Thyroid gland (tissue), 4 donors: ENCODE measurements at regions not wholly inside any gene's neighbourhood (a gene's known extent, or its start where the extent isn't known, plus 50 kb on each side); places are given as distances from the start of the nearest gene placed in this dataset.

Experiments used
- DNase-seq, 2 donors: peaks; one replicate each; pipeline ENCODE4 v3.0.0-alpha.2; 2019
- H3K27ac ChIP-seq, 3 donors: fragments of 200-600 bp; sonication (generic); 1 replicate in 2 of 3; 2 replicates in 1 of 3; pipeline ENCODE4 v1.5.1; 2016 to 2019; ENCODE audit warnings: mild to moderate bottlenecking in 1 of 3, moderate library complexity in 1 of 3
- H3K27me3 ChIP-seq: fragments of 200-600 bp; sonication (generic); one replicate; pipeline ENCODE4 v1.5.1; 2019
- H3K36me3 ChIP-seq, 2 donors: fragments of 200-600 bp; sonication (generic); one replicate each; pipeline ENCODE4 v1.5.1; 2016 to 2019
- H3K4me1 ChIP-seq, 2 donors: fragments of 200-600 bp; sonication (generic); one replicate each; pipeline ENCODE4 v1.5.1; 2017 to 2019
- H3K4me3 ChIP-seq, 3 donors: fragments of 200-600 bp; sonication (generic); replicated peaks in 1 of 3; 1 replicate in 2 of 3; 2 replicates in 1 of 3; pipeline ENCODE4 v1.5.1; 2016; ENCODE audit warnings: mild to moderate bottlenecking in 1 of 3
- H3K9me3 ChIP-seq: fragments of 200-600 bp; sonication (generic); one replicate; pipeline ENCODE4 v1.5.1; 2017
- CTCF ChIP-seq, 6 experiments: fragments of 200-600 bp in 3 of 6; fragments of 450-650 bp in 3 of 6; sonication (generic) in 3 of 6; IDR thresholded peaks; one replicate each; pipeline ENCODE4 v1.5.1; 2016 to 2019; ENCODE audit warnings: antibody characterized with exemption in 6 of 6, mild to moderate bottlenecking in 2 of 6, inconsistent platforms in 1 of 6, moderate library complexity in 1 of 6
- POLR2A ChIP-seq, 2 donors: fragments of 450-650 bp; IDR thresholded peaks; one replicate each; pipeline ENCODE4 v1.6.1; 2017; ENCODE audit warnings: antibody characterized with exemption in 2 of 2, mild to moderate bottlenecking in 2 of 2, moderate library complexity in 1 of 2
- WGBS, 2 donors: methylation state at CpG; one replicate each; pipeline ENCODE4 v1.1.5; 2017; 5-methylcytosine and 5-hydroxymethylcytosine counted together
- intact Hi-C: fragments of 100-400 bp; cut with DNase I; formaldehyde crosslinking; loops from one replicate; pipeline ENCODE4 v1.15.1; 2023

- WGBS, 2 donors = 75 to 82% methylated on average over 4 of the region's 4 CpGs
- intact Hi-C loops = no loop called here
Measured at GRCh38 chr15:31239409-31239808, 87.2 kb upstream of the KLF13 start.

GRCh38 chr15:31241888-31242522 lies 84.6 kb upstream of the KLF13 start:
- H3K27me3 ChIP-seq = no peaks in the 10 kb centered on the region
- no peaks in the 10 kb centered on the region for H3K9me3 ChIP-seq
- no peaks in the 10 kb centered on the region for H3K36me3 ChIP-seq
- no peak overlapping the region for H3K4me3 ChIP-seq
- intact Hi-C loops = no loop called here
- TF ChIP-seq CTCF (IDR thresholded peaks at IDR 0.05) (no peak), POLR2A (IDR thresholded peaks at IDR 0.05) (no peak)
- no peak overlapping the region for H3K27ac ChIP-seq
- no peak for DNase-seq
- H3K4me1 ChIP-seq = peaks cover 3 to 14% of the 10 kb centered on the region in 2 donors
- 93 to 95% methylated on average over 8 of the region's 8 CpGs for WGBS, 2 donors

More at GRCh38 chr15:31239409-31239808, 87.2 kb upstream of the KLF13 start:
- Histone ChIP-seq H3K27me3 (no peaks in the 10 kb centered on the region), H3K9me3 (no peaks in the 10 kb centered on the region), H3K4me1 (peaks cover 9 to 26% of the 10 kb centered on the region in 2 donors), H3K4me3 (no peak overlapping the region), H3K27ac (no peak overlapping the region), H3K36me3 (no peaks in the 10 kb centered on the region)
- TF ChIP-seq POLR2A (IDR thresholded peaks at IDR 0.05) = no peak
- no peak for TF ChIP-seq CTCF (IDR thresholded peaks at IDR 0.05)
- no peak for DNase-seq

- no peaks in the 10 kb centered on the region for H3K27me3 ChIP-seq
- no peak for DNase-seq
- H3K4me3 ChIP-seq = no peak overlapping the region
- peaks cover 0 to 9% of the 10 kb centered on the region in 2 donors for H3K4me1 ChIP-seq
- H3K9me3 ChIP-seq = no peaks in the 10 kb centered on the region
- 74 to 81% methylated on average over 3 of the region's 3 CpGs for WGBS, 2 donors
- TF ChIP-seq CTCF (IDR thresholded peaks at IDR 0.05) (no peak), POLR2A (IDR thresholded peaks at IDR 0.05) (no peak)
- intact Hi-C loops = no loop called here
- no peak overlapping the region for H3K27ac ChIP-seq
- H3K36me3 ChIP-seq = no peaks in the 10 kb centered on the region
Measured at GRCh38 chr15:31243895-31244294, 82.7 kb upstream of the KLF13 start.

- 80 to 100% methylated on average over 1 to 4 of the region's 4 CpGs for WGBS, 2 donors
- Histone ChIP-seq H3K4me3 (no peak overlapping the region), H3K9me3 (no peaks in the 10 kb centered on the region), H3K27ac (no peak overlapping the region), H3K4me1 (peaks cover 0 to 9% of the 10 kb centered on the region in 2 donors), H3K36me3 (no peaks in the 10 kb centered on the region), H3K27me3 (no peaks in the 10 kb centered on the region)
- intact Hi-C loops = no loop called here
- no peak for DNase-seq
- TF ChIP-seq POLR2A (IDR thresholded peaks at IDR 0.05) (no peak), CTCF (IDR thresholded peaks at IDR 0.05) (no peak)
Measured at GRCh38 chr15:31245135-31245689, 81.4 kb upstream of the KLF13 start.

- no peak for TF ChIP-seq POLR2A (IDR thresholded peaks at IDR 0.05)
- no peak for TF ChIP-seq CTCF (IDR thresholded peaks at IDR 0.05)
- intact Hi-C loops = no loop called here
Measured at GRCh38 chr15:31245756-31246155, 80.9 kb upstream of the KLF13 start.

More at GRCh38 chr15:31245756-31246155, 80.9 kb upstream of the KLF13 start:
- WGBS, 2 donors = 69 to 78% methylated on average over 3 of the region's 3 CpGs
- no peak overlapping the region for H3K27ac ChIP-seq
- H3K4me3 ChIP-seq = no peak overlapping the region
- H3K4me1 ChIP-seq = peaks cover 0 to 9% of the 10 kb centered on the region in 2 donors
- no peaks in the 10 kb centered on the region for H3K36me3 ChIP-seq
- no peak for DNase-seq
- no peaks in the 10 kb centered on the region for H3K27me3 ChIP-seq
- no peaks in the 10 kb centered on the region for H3K9me3 ChIP-seq
